NT2/D1 (cell line): ENCODE measurements at regions not wholly inside any gene's neighbourhood (a gene's known extent, or its start where the extent isn't known, plus 50 kb on each side); places are given as distances from the start of the nearest gene placed in this dataset.

Source experiments
- YY1 ChIP-seq: IDR thresholded peaks from 2 replicates; pipeline ENCODE4 v1.6.1; 2011; ENCODE audit not compliant: insufficient read length, insufficient read depth
- ZNF274 ChIP-seq: IDR thresholded peaks from 2 replicates; pipeline ENCODE4 v1.6.1; 2011; ENCODE audit warnings: mild to moderate bottlenecking, low read depth, low read length

GRCh38 chr7:93812061-93812460, 78.5 kb downstream of the TFPI2 start:
- no peak for TF ChIP-seq YY1
- TF ChIP-seq ZNF274: no peak
